ENCODE measurements at regions not wholly inside any gene's neighbourhood (a gene's known extent, or its start where the extent isn't known, plus 50 kb on each side); places are given as distances from the start of the nearest gene placed in this dataset.
A peak's percentile ranks its signal among the peaks of the same experiment; 100 is the strongest.
"Not testable (repeated sequence)": the region's sequence is repeated elsewhere in the genome, so short reads cannot be mapped to it uniquely, and the experiment has no call there.

DNA sequence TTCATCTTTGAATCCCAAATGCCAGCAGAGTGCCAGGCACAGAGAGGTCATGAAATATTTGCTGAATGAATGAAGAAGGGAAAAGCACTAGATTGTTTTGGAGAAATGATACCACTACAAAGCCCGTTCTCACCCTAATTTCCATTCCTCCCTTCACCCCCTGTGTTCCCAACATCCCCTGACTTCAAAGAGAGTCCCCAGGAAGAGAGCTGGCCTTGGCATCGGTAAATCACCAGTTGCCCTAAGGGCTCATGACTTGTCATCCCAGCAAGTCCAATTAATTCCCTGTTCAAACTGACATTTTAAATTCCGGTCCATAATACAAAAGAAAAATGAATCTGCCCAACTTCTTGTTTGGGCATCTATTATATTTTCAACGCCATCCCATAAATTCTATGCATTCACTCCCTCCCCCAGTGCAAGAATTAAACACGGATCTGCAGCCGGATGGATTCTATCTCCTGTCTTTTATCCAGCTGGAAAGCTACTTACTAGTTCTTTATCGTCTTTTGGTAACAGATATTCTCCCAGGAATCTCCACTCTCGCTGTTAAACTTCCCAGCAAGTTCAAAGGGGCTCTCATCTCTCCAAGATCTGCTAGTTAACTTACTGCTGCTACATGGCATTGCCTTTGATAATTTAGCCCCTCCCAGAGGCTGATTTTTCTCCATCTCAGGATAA, 63.9 kb upstream of the TSC22D2 start:
- peak overlapping the region; percentile 7 to 86 (median 32) for H3K27ac Mint-ChIP-seq
- TF ChIP-seq, protein P1, sequence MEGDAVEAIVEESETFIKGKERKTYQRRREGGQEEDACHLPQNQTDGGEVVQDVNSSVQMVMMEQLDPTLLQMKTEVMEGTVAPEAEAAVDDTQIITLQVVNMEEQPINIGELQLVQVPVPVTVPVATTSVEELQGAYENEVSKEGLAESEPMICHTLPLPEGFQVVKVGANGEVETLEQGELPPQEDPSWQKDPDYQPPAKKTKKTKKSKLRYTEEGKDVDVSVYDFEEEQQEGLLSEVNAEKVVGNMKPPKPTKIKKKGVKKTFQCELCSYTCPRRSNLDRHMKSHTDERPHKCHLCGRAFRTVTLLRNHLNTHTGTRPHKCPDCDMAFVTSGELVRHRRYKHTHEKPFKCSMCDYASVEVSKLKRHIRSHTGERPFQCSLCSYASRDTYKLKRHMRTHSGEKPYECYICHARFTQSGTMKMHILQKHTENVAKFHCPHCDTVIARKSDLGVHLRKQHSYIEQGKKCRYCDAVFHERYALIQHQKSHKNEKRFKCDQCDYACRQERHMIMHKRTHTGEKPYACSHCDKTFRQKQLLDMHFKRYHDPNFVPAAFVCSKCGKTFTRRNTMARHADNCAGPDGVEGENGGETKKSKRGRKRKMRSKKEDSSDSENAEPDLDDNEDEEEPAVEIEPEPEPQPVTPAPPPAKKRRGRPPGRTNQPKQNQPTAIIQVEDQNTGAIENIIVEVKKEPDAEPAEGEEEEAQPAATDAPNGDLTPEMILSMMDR (IDR thresholded peaks at IDR 0.05; ENCODE audit: unreplicated experiment in 3 of 3), result no peak
- no peak overlapping the region for H3K4me3 Mint-ChIP-seq
- no peaks in the 10 kb centered on the region for H3K27me3 Mint-ChIP-seq (ENCODE audit: low read depth)
- H3K4me1 Mint-ChIP-seq, result peaks cover 38% of the 10 kb centered on the region
- no peaks in the 10 kb centered on the region for H3K9me3 Mint-ChIP-seq
- no peaks in the 10 kb centered on the region for H3K36me3 Mint-ChIP-seq (ENCODE audit: low read depth)

DNA sequence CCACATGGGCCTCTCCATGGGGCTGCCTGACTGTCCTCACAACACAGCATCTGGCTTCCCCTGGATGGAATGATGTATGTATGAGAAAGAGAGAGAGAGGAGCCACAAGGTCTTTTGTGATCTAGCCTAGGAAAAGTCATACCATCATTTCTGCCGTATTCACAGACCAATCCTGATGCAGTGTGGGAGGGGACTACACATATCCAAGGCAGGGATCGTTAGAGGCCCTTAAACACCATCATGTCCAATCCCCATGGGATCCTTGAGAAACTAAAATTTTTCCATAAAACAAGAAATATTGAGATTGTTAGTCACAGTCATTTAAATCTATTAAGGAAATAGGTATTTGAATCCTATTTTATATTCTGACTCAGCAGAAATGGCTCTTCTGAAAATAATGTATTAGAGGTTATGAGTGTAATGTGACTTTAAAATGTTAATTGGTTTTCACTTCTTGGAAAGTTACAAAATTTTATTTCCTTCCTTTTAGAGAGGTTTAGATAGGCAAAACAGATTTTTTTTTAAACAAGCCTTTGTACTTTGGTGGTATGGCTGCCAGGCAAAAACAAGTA, 65.1 kb upstream of the TSC22D2 start:
- Mint-ChIP-seq H3K27me3 (ENCODE audit: low read depth) (no peaks in the 10 kb centered on the region), H3K27ac (peak overlapping the region in 2 of 3 experiments; percentile 24 to 26), H3K36me3 (ENCODE audit: low read depth) (peaks cover 2% of the 10 kb centered on the region), H3K4me3 (no peak overlapping the region), H3K4me1 (peaks cover 37% of the 10 kb centered on the region), H3K9me3 (peaks cover 7% of the 10 kb centered on the region)
- TF ChIP-seq, protein P1 (IDR thresholded peaks at IDR 0.05; ENCODE audit: unreplicated experiment in 3 of 3), result no peak

DNA sequence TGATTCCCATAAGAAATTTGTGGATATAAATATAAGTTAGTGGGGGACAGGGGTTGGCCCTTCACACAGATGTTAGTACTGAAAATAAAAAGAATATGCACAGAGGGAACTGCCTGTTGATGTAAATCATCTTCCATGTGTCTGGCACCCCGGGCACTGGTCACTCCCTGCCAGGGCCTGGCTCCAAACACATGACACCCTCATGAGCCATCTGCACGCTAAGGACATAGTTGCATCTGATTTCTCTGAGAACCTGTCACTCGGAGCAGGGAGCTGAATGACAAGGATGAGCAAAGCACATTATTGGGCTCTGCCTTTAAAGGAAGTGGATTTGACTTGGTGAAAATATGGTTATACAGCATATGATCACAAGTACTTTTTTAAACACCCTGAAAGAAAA, 66.2 kb upstream of the TSC22D2 start:
- TF ChIP-seq, protein P1 (IDR thresholded peaks at IDR 0.05; ENCODE audit: unreplicated experiment in 3 of 3), result no peak
- Mint-ChIP-seq H3K27ac (no peak overlapping the region), H3K4me3 (no peak overlapping the region), H3K36me3 (ENCODE audit: low read depth) (peaks cover 6% of the 10 kb centered on the region), H3K9me3 (peaks cover 8% of the 10 kb centered on the region), H3K27me3 (ENCODE audit: low read depth) (no peaks in the 10 kb centered on the region), H3K4me1 (peaks cover 26% of the 10 kb centered on the region)

DNA sequence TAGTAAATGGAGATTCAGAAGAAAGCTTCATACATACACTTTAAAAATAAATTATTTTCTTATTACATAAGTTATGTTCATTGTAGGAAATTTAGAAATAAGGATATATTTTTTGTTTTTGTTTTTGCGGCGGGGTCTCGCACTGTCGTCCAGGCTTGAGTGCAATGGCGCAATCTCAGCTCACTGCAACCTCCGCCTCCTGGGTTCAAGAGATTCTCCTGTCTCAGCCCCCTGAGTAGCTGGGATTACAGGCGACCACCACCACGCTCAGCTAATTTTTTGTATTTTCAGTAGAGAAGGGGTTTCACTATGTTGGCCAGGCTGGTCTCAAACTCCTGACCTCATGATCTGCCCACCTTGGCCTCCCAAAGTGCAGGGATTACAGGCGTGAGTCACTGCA, 71.7 kb upstream of the TSC22D2 start:
- H3K27ac Mint-ChIP-seq; H3K36me3 Mint-ChIP-seq (ENCODE audit: low read depth); H3K4me1 Mint-ChIP-seq; H3K4me3 Mint-ChIP-seq; H3K9me3 Mint-ChIP-seq; H3K27me3 Mint-ChIP-seq (ENCODE audit: low read depth): not testable (repeated sequence)

DNA sequence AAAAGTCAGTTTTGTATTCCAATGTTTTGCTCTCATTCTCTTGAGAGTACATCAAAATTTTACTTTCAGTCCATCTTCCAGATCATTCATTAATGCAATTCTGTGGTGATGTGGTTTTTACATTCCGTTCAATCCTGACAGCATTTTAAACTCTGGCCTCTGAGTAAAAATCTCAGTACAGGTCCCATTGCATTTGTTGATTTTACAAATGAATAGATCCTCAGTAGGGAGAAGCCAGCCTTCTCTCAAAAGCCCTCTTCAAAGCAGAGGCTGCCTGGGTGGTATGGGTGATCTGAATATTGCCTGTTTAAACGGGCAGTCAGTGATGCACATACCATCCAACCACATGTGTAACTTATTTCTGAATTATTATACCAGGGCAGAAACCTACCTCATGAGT, 72.5 kb upstream of the TSC22D2 start:
- H3K4me1 Mint-ChIP-seq, result peaks cover 4% of the 10 kb centered on the region
- TF ChIP-seq, protein P1 (IDR thresholded peaks at IDR 0.05; ENCODE audit: unreplicated experiment in 3 of 3), result no peak
- H3K4me3 Mint-ChIP-seq, result no peak overlapping the region
- H3K27me3 Mint-ChIP-seq (ENCODE audit: low read depth), result no peaks in the 10 kb centered on the region
- H3K36me3 Mint-ChIP-seq (ENCODE audit: low read depth), result peaks cover 10% of the 10 kb centered on the region
- no peak overlapping the region for H3K27ac Mint-ChIP-seq
- peaks cover 11% of the 10 kb centered on the region for H3K9me3 Mint-ChIP-seq

DNA sequence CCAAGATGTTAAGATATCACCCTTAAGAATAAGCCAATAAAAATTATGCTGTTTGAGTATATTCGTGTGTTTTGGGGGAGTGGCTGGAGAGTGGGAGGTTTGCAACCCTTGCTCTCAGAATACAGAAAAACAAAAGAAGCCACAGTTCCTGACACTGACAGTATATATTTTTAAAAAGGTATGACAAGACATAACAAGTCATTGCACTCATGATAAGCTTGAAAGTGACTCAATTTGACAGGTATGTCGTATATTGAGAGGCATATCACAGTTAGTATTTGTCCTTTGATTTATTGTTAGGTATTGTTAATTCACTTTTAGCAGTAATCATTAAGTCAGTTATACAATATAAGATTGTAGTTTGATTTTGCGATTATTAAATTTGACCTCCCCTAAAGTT, 73.1 kb upstream of the TSC22D2 start:
- Mint-ChIP-seq H3K27me3 (ENCODE audit: low read depth) (no peaks in the 10 kb centered on the region), H3K36me3 (ENCODE audit: low read depth) (peaks cover 10% of the 10 kb centered on the region), H3K4me3 (no peak overlapping the region), H3K9me3 (peaks cover 11% of the 10 kb centered on the region), H3K4me1 (peaks cover 4% of the 10 kb centered on the region), H3K27ac (no peak overlapping the region)
- TF ChIP-seq, protein P1 (IDR thresholded peaks at IDR 0.05; ENCODE audit: unreplicated experiment in 3 of 3), result no peak
